Forelimb muscle (tissue), 1 donor: ENCODE measurements at regions not wholly inside any gene's neighbourhood (a gene's known extent, or its start where the extent isn't known, plus 50 kb on each side); places are given as distances from the start of the nearest gene placed in this dataset.

ENCODE experiments used
- DNase-seq: peaks from one replicate; pipeline ENCODE4 v3.0.0-alpha.2; 2013; ENCODE audit warnings: low read depth

- DNase-seq = no peak
These were observed 297.3 kb downstream of the DHX15 start for GRCh38 chr4:24287096-24287495.

DNA sequence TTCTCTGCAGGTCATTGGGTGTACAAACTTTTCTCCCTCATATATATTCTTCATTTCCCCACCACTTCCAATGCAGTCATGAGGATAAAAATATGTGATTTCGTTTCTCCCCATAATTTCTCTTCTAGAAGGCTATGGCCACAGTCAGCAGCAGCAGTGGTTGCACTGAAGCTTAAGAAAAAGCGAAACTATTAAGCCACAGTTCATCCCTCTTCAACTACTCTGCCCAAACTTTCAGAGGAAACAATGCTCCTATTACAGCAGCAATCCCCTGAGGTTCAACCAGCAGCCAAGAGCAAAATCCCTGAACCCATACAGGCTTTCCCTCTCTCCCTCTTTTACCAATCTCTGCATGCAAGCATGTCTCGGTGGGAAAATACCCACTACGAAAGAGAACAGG lies 298.6 kb downstream of the DHX15 start:
- DNase-seq = no peak

DNA sequence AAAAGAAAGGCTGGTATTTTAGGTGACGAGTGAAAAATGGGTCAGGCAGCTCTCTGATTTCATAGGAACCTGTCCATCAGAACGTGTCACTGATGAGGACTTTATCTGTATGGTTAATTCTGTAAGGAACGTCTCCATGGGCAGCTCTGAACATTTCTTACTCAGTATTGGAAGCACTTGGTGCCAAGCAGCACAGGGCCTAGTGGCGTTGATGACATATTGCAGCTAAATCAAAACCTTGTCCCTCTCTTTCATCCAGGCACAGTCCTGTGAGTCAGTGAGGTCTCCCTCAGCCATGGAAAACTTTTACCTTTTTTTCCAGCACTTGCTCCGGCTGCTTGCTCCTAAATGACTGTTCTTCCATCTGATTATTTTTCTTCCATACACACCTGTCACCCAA lies 301.9 kb downstream of the DHX15 start:
- no peak for DNase-seq

DNA sequence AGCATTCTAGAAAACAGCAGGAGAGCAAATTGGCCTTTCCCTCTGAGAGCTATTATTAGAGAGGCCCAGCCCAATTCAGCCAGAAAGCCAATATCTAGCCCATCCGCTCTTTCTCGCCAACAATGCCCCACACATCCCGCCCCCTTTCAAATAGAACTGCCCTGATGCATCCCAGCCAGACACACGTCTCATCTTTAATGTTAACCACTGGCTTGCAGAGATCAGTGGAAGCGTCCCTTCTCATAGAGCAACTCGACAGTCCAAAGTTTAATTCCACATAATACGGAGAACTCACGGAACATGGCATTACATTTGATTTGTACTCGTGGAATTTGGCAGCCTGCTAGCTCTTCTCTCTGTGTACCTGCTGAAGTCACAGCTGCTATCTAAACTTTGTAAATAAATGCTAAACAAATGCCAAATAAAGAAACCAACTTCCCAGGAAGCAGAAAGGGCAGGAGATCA lies 304.4 kb downstream of the DHX15 start:
- DNase-seq = no peak

DNA sequence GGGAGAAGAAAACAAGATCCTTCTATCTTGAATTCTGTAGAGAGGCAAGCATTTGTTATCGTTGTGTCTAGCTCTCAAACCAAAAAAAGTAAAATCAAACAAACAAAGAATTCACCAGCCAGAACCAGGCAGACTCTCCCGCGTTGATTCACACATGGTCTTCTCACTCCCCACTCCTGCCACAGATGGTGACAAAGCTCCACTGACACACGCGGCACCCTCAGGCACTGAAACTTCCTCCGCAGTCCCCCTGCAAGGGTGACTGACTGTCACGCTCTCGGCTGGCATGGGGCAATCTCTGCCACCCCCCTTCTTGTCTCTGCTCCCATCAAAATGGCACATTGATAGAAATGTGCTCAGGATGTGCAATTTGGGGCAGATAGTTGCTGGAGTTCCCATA lies 304.9 kb downstream of the DHX15 start:
- no peak for DNase-seq

DNA sequence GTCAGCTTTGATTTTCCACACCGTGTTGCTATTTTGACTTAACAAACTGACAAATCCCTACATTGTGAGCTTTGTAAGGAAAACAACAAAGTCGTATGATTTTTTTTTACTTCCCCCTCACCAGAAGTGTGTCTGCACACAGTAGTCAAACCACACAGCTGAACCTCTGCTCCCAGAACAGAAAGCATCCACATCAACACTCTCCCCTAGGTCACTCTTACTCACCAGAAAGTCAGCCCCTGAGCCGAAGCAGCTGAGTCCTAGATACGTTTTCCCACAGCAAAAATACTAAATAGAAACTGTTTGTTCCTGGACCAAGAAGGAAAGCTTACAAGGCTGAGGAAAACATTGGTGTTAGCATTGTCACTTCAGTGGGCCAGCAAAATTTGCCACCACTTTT lies 305.7 kb downstream of the DHX15 start:
- no peak for DNase-seq

GRCh38 chr4:24274381-24274941 lies 309.9 kb downstream of the DHX15 start:
- no peak for DNase-seq

DNA sequence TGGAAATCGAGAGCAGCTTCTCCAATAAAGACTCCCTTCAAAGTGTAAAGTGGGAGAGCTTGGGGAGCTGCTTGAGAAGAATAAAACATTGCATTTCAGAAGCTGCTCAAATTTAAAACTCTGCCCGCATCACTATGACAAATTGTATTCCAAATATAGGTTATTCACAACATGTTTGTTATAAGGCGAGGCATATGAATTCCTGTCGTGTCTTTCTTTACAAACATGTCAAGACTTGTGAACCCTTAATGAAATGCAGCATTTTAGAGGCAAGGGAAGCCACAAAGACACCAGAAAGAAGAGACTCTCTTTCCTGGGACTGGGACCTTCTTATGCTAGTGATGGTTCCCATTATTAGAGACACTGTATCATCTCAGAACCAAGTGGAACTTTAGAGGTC lies 311.2 kb downstream of the DHX15 start:
- DNase-seq = no peak

DNA sequence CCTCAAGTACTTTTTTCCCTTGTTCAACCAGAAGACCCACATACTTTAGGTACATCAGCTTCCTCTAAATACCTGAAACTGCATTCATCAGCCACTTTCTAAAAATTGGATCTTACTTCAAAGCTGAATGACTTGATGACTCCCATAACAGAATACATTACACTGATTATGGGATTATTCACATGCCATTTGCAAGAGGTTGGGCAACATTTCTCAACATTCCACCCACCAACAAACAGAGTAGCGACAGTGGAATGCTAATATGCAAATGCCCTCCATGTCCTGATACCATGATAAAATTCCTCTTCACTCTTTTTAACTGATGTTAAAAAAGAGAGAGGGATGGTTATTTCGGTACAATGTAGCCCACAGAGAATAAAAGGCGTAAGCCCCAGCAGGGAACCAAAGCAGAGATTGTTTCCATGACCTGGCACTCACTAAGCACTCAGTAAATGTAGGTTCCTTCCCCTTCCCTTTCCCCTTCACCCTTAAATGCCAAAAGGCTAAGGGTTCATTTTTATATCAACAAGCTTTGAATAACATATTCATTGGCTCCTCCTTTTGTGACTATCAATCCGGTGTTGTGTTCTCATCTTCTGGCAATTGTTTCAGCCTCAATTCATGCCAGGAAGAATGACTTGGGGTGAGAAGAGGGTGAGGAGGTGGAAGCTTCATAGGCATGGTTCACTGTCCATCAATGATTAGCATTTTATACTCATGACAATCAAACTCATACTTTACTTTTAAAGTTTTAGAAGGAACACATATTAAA lies 317.2 kb downstream of the DHX15 start:
- no peak for DNase-seq

DNA sequence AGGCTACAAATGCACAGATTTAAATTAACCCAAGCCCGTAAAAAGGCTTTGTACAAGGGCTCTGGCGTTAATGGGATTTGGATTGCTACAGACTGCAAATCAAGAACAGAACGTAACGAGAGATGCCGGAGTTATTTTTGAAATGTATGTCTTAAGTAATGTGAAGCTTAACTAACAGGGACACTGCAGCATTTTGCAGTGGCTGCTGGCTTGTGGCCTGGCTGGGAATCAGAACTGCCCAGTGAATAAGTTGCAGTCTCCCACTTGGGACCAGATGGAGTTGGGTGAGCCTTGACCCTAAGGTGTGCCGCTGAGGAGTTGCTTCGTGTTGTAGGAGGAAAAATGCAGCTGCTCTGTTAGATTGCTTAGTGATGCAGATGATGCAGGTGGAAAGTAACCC lies 318.4 kb downstream of the DHX15 start:
- no peak for DNase-seq

GRCh38 chr4:24262616-24263015 lies 321.7 kb downstream of the DHX15 start:
- DNase-seq = no peak

GRCh38 chr4:24262084-24262483 lies 322.3 kb downstream of the DHX15 start:
- DNase-seq = no peak

DNA sequence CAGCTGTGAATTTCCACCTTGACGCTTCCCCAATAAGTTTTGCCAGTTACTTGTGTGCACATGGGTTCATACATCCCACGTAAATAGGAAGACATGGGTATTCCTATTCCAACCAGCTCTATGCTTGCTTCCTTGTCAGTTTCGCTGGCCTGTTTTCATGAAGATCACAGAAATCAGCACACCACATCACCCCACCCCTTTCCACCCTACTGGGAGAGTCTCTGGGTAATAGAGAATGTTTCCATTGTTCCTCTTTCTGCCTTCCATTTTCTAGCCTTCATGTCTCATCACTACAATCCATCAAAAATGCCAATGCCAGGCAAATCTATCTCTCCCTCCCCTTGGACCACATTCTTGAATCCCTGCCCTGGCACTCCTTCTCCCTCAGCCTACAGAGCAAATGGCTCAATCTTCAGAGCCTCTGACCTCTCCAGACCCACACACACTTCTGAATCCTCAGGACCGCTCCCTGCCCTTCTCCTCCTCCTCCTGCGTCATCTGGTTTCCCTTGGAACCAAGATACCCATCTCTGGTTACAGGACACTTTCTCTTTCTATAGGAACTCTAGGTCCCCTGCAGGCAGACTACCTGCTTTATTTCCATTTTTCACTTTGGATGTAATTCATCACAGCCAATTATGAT lies 323.3 kb downstream of the DHX15 start:
- no peak for DNase-seq

DNA sequence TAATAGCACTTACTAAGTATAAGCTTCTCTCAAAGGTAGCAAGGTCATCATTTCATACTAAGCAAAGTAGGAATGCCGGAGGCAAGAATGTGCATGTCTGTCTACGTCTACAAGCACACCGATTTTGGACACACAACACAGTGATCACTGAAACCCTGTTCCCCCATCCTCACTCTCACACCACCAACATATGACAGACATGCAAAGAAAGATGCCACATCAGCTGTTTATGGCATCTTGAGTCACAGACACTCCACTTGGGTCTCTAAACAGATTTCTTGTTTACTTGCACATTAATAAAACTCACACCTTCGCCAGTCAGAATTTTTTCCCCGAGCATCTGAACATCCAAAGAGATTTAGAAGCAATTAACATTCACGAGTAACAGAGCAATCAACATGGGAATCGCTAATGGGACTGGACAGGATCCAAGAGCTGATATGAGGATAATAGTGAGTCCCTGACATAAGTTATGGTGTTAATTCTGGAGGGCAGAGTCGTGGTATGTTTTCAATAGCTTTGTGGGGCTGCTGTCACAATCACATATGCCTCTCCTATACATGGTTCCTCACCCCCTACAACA lies 324.1 kb downstream of the DHX15 start:
- DNase-seq = no peak

- no peak for DNase-seq
These were observed 327.8 kb downstream of the DHX15 start for GRCh38 chr4:24256547-24256946.

- DNase-seq = no peak
These were observed 328.3 kb downstream of the DHX15 start for GRCh38 chr4:24256066-24256465.

- no peak for DNase-seq
These were observed 332.2 kb downstream of the DHX15 start for GRCh38 chr4:24252121-24252520.

- no peak for DNase-seq
These were observed 332.8 kb downstream of the DHX15 start for GRCh38 chr4:24251589-24251988.

GRCh38 chr4:24249972-24250371 lies 334.4 kb downstream of the DHX15 start:
- no peak for DNase-seq

DNA sequence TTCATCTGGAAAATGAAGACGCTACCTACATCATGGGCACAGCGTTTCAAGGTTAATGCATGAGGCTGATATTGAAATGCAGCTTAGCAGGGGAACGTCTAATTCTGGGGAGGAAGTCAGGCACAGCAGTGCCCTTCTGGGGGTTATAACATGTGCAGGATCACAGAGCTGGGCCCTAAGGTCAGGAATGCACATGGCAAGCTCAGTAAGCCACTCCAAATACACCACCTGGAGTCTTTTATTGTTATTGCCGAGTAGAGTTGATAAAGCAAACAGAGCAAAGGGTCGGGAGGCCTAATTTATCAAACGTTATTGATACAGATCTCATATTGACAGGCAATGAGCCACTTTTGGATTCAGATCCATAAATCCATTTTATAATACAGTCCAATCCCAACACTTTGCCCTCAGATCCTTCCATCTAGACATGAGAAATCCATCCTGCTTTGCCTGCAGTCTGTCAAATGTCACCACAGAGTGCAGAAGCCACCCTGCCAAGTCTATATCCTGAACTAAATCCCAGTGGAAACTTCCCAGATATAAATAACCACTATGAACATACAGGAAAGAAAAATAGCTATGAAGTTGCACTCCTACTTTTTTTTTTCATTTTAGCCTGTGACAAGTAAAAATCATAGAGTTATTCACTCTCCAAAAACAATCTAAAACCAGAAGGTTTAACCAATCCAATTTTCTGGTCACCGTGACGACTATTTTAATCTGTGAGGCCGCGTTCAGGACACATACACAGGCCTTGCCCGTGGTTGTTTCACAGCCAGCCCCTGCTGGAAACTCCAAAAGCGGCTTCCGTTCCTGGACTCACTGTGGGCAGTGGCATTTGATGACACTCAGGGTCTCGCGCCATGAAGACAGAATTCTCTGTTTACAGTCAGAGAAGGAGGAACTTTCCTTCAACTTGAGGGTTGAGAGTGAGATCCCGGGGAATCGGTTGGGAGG lies 335.4 kb downstream of the DHX15 start:
- DNase-seq = no peak

DNA sequence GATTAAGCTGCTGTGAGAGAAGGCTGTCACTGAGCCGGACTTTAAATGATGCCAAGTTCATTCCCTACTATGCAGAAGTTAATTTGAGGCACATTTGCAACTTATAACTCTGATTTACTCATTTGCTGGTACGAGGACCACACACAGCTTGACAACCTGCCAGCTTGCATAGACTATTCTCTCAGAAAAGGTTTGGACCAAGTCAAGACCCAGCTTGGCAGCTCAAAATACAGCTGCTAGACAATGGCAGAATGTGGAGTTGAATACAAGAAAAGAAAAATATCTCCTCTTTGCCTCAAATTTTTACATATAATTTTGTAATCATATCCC lies 338.9 kb downstream of the DHX15 start:
- DNase-seq = no peak
